Stimulated activated CD4-positive, alpha-beta T cell treated with anti-CD3 and anti-CD28 coated beads, Interleukin-4, amount 100 ng/mL, for 1 hour (primary cell): ENCODE measurements at regions not wholly inside any gene's neighbourhood (a gene's known extent, or its start where the extent isn't known, plus 50 kb on each side); places are given as distances from the start of the nearest gene placed in this dataset.

ENCODE experiments used
- DNase-seq: peaks from one replicate; pipeline ENCODE4 v3.0.0-alpha.2; 2020

DNA sequence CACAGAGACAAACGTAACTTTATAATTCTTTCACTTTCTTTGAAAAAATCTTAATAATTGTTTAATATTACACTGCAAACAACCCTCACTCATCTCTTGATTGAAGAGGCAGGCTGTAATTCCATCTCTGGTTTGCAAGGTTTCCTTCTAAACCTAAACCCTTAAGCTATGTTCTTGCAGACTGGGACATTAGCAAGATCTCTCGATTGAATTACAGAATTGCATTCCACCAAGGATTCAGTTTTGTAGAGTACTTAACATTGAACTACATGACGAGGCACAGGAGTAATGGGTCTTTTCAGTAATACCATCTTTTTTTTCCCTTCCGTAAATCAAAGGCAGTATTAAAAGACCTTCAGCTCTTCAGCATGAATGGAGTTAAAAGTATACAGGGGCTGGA, 111.6 kb upstream of the EEF1E1 start:
- DNase-seq: no peak

DNA sequence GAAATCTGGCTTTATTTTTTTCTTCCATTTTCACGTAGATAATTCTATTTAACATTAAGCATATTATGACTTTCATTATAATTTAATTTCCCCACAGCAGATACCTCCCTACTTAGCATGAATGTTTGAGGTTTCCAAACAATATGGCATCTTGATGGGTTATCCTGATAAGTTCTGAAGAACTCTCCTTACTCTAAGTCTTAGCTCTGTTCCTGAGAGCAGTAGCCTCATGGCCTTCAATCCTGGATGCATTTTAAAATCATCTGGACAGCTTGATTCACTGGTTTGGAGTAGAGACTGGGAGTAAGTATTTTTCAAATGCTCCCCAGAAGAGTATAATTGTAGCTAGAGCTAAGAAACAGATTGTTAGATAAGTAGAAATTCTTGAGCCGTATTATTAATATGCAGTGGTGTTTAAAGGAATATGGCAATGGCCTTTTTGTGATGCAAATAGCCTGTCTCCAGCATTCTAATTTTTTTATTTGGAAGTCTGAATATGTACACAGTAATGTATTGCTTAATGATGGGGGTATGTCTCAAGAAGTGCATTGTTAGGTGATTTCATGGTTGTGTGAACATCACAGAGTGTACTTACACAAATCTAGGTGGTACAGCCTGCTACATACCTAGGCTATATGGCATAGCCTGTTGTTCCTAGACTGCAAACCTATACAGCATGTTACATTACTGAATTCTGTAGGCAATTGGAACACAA, 110.5 kb upstream of the EEF1E1 start:
- no peak for DNase-seq

DNA sequence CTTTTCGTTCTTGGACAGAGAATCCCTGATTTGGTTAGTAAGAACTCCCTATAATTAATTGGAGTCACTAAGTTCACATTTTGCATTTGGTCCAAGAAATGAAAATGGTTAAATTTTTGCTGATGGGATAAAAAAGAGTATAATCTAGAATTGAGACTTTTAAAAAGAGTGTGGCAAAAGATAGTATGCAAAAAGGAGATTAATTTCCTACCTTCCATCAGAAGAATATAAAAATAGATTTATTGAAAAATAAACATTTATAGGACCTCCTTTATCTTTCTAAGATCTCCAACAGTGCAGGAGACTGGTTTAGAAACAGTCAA, 105.5 kb upstream of the EEF1E1 start:
- no peak for DNase-seq

DNA sequence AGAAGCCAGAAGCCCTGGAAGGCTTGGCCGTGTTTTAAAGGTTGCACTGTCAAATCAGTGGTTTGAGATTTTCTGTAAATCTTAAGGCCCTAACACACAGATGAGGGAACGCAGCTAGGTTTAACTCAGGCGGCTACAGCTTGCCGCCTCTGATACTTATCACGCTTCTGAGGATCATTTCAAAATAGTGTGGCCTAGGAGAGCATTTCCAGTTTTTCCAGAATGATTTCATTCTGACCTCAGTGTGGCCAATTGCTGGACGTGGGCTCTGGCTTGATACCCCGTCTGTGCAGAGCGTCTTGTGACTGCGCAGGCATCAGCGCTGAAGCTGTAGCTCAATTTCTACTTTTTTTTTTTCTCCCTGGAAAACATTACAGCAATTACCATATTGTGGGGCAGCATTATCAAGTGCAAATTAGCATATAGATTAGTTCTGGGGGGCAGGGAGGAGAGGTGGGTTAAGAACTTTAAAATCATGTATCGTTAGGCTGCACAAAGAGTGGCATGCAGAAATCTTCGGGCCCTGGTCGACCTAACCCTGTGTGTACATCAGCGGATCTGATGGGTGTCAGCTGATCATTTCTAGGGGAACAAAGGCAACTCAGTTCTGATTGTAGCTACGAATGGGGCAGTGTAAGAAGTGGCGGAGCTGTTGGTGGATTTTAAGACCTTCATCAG, 105.0 kb upstream of the EEF1E1 start:
- no peak for DNase-seq

DNA sequence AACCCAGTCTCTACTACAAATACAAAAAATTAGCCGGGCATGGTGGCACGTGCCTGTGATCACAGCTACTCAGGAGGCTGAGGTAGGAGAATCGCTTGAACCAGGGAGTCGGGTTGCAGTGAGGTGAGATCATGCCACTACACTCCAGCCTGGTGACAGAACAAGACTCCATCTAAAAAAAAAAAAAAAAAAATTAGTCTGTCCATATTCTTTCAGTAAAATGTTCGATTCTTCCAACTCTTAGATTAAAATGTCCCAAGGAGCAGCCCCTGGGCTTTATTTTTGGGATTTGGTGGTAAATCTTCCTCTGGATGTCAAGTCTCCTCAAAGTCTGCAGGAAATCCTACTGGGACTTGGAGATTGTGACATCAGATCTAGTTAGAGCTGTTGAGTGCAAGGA, 101.0 kb upstream of the EEF1E1 start:
- no peak for DNase-seq

GRCh38 chr6:8201679-8202078, 99.3 kb upstream of the EEF1E1 start:
- DNase-seq: no peak

DNA sequence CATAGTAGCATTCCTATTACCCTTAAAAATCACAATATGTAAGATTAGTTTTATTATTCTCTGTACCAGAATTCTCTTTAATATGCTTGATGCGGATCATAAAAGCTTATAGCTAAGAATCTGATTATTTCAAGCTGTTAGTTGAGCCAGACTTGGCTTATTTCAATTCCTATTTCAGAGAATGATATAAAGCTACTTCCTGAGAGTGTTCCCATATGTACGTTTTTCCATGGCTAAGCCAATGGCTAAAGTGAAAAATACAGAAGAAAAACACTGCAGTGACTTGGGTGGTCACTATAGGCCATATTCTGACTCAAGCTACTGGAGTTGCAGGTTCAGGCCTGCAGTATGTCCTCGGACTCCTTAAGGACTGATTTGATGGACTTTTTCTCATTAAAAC, 97.9 kb upstream of the EEF1E1 start:
- no peak for DNase-seq

DNA sequence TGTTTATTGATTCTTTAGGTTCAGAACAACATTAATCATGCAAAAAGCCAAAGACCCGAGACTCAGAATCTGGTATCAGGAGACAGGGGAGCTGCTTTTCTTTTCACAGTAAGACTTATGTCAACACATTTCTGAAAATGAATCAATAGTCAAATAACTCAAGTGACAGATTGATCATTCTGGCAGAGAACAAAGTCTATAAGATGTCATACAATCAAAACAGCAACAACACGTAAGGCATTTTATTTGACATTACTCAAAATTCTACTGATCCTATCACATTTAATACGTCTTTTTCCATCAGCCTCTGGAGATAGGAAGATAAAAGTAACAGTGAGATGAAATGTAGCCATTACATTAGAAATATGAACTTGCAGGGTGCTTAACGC, 93.4 kb upstream of the EEF1E1 start:
- no peak for DNase-seq

DNA sequence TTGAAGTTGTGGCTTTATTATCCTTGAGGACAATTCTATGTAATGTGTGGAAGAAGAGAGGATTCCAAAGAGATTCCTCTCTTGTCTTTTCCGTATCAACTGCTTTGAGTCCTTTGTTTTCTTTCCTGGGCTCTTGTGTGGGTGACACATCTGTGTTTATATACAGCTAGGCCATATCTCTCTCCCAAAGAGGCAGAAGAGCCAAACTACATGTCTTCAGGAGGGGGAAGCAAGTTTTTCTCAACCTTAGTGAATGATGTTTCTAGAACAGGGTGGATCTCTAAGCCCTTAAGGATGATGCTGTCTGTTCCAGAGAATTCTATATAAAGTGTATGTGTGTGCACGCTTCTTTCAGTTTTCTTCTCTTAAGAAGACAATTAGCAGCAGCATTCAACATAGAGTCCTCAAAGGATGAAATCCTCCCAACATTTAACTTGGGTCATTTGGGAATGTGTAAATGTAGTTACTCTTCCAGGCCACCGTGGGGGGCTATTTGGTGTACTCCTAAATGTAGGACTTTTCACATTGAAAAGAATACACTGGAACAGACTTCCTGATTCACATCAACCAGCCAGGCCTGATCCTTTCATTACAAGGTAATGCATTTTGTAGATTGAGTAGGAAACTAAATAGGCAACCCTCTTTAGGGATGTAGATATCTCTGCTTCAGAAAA, 92.8 kb upstream of the EEF1E1 start:
- no peak for DNase-seq

GRCh38 chr6:8194490-8194889, 92.1 kb upstream of the EEF1E1 start:
- no peak for DNase-seq

- no peak for DNase-seq
Observed at GRCh38 chr6:8193541-8193940, 91.2 kb upstream of the EEF1E1 start.

DNA sequence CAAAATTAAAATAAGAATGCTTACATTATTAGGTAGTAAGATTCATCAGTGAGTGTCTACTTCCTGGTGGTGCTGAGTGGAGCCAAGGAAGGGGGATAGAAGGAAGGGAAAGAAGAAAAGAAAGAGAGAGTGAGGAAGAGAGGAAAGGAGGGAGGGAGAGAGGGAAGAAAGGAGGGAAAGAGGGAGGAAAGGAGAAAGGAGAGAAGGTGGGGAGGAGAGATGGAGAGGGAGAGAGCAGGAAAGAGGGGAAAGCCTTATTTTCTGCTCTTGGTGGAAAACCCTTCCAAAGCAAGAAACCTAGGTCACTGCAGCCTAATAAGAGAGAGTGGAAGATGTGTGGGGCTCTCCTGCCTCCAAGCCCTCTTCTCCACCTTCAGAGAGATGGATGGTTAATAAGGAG, 90.2 kb upstream of the EEF1E1 start:
- no peak for DNase-seq

GRCh38 chr6:8192067-8192466, 89.7 kb upstream of the EEF1E1 start:
- DNase-seq: no peak

GRCh38 chr6:8191629-8192028, 89.3 kb upstream of the EEF1E1 start:
- no peak for DNase-seq

DNA sequence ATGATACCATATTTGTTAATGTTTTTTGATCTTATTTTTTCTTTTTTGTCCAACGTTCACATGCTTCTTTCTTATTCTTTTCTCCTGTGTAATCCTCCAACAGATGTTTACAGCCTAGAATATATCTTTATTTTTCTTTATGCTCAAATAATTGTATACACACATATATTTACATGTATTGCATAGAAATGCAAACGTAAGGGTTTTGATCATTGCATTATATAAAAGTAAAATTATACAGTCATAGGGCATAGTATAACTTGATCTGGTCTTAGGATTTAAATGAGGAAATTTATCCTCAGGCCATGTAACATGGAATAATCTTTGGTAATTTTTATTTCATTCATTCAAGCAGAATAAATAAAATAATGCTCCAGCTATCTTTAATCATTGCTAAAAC, 84.9 kb upstream of the EEF1E1 start:
- DNase-seq: no peak

- DNase-seq: no peak
Observed at GRCh38 chr6:8182902-8183665, 80.7 kb upstream of the EEF1E1 start.

- no peak for DNase-seq
Observed at GRCh38 chr6:8181951-8182845, 79.8 kb upstream of the EEF1E1 start.

DNA sequence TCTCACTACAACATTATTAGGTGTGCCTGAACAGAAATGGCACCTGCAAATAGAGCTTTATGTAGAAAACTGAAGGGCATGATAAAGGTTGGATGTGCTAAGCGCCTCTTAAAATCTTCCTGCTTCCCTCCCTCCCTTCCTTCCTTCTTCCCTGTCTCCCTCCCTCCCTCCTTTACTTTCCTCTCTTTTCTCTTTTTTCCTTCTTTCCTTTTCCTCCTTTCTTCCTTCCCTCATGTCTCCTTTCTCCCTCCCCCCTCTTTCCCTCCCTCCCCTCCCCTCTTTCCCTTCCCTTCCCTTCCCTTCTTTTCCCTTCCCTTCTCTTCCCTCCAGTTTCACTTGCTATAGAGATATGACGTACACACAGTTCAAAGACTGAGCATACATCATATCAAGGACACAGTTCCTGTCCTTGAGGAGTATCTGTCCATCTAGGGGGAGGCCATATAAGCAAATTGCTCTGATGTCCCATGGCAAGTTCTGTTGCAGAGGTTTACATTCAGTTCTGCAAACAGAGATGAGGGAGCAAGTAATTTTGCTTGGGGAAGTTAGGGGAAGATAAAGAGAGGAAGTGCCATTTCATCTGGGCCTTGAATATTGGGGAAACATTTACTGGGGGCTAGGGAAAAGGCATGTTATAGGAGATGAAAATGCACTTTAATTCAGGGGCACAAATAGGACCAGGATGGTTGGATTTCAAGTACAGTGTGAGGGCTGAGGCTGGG, 79.0 kb upstream of the EEF1E1 start:
- no peak for DNase-seq

GRCh38 chr6:8180327-8181159, 78.2 kb upstream of the EEF1E1 start:
- DNase-seq: no peak

GRCh38 chr6:8177721-8178120, 75.4 kb upstream of the EEF1E1 start:
- no peak for DNase-seq
